ENCODE measurements at regions not wholly inside any gene's neighbourhood (a gene's known extent, or its start where the extent isn't known, plus 50 kb on each side); places are given as distances from the start of the nearest gene placed in this dataset.

- Histone ChIP-seq H3K4me2 (ENCODE audit: control insufficient read depth, extremely low read depth, insufficient read depth, low read depth, low read length) (no peak overlapping the region), H2AFZ (ENCODE audit: control insufficient read depth, low read length) (no peak overlapping the region), H3K4me1 (ENCODE audit: control insufficient read depth, extremely low read depth, insufficient read depth, low read length) (no peaks in the 10 kb centered on the region), H4K20me1 (ENCODE audit: control insufficient read depth, extremely low read depth, insufficient read depth, low read length) (no peaks in the 10 kb centered on the region), H3K9me3 (ENCODE audit: control insufficient read depth, low read depth, low read length) (no peaks in the 10 kb centered on the region), H3K4me3 (ENCODE audit: control insufficient read depth in 2 of 3, extremely low read depth in 1 of 3, insufficient read depth in 2 of 3, low read depth in 1 of 3, low read length in 3 of 3) (no peak overlapping the region), H3K27me3 (ENCODE audit: control insufficient read depth, extremely low read depth, insufficient read depth, low read length) (peaks cover 3% of the 10 kb centered on the region), H3K36me3 (ENCODE audit: control insufficient read depth in 2 of 2, extremely low read depth in 1 of 2, insufficient read depth in 2 of 2, low read length in 2 of 2) (no peaks in the 10 kb centered on the region), H3K79me2 (ENCODE audit: control insufficient read depth, insufficient read depth, low read length) (no peaks in the 10 kb centered on the region), H3K9me1 (ENCODE audit: control insufficient read depth, extremely low read depth, insufficient read depth, low read length) (no peaks in the 10 kb centered on the region), H3K9ac (ENCODE audit: control insufficient read depth, extremely low read depth, insufficient read depth, low read length) (no peak overlapping the region), H3K27ac (ENCODE audit: control insufficient read depth, insufficient read depth, low read length) (no peak overlapping the region)
- dilution Hi-C loops (cut with MboI; ENCODE audit: extremely low pct_ligation_motif_present, low sequenced_read_pairs), result no loop called here
- FAIRE-seq, result no peak
- no peak for TF ChIP-seq EZH2 (IDR thresholded peaks at IDR 0.05; ENCODE audit: low read length)
- peak in 2 of 3 experiments; percentile 30 to 74 for TF ChIP-seq CTCF (optimal IDR thresholded peaks at IDR 0.05 in 1 of 3, IDR thresholded peaks at IDR 0.05 in 1 of 3, conservative IDR thresholded peaks at IDR 0.05 in 1 of 3; ENCODE audit: extremely low read depth in 1 of 3, insufficient read depth in 2 of 3, low read length in 3 of 3)
- DNase-seq (ENCODE audit: low read depth, low spot score), result no peak
Measured at GRCh38 chr10:30751678-30752331, 122.3 kb upstream of the LYZL2 start.

GRCh38 chr10:30750971-30751677 lies 121.6 kb upstream of the LYZL2 start:
- no peak overlapping the region for H3K4me3 ChIP-seq (ENCODE audit: control insufficient read depth in 2 of 3, extremely low read depth in 1 of 3, insufficient read depth in 2 of 3, low read depth in 1 of 3, low read length in 3 of 3)
- H3K9ac ChIP-seq (ENCODE audit: control insufficient read depth, extremely low read depth, insufficient read depth, low read length), result no peak overlapping the region
- dilution Hi-C loops (cut with MboI; ENCODE audit: extremely low pct_ligation_motif_present, low sequenced_read_pairs), result no loop called here
- H3K36me3 ChIP-seq (ENCODE audit: control insufficient read depth in 2 of 2, extremely low read depth in 1 of 2, insufficient read depth in 2 of 2, low read length in 2 of 2), result no peaks in the 10 kb centered on the region
- TF ChIP-seq EZH2 (IDR thresholded peaks at IDR 0.05; ENCODE audit: low read length), result no peak
- no peak overlapping the region for H2AFZ ChIP-seq (ENCODE audit: control insufficient read depth, low read length)
- H3K9me3 ChIP-seq (ENCODE audit: control insufficient read depth, low read depth, low read length), result no peaks in the 10 kb centered on the region
- no peaks in the 10 kb centered on the region for H3K79me2 ChIP-seq (ENCODE audit: control insufficient read depth, insufficient read depth, low read length)
- H3K9me1 ChIP-seq (ENCODE audit: control insufficient read depth, extremely low read depth, insufficient read depth, low read length), result no peaks in the 10 kb centered on the region
- no peaks in the 10 kb centered on the region for H3K4me1 ChIP-seq (ENCODE audit: control insufficient read depth, extremely low read depth, insufficient read depth, low read length)
- no peak overlapping the region for H3K27ac ChIP-seq (ENCODE audit: control insufficient read depth, insufficient read depth, low read length)
- H3K4me2 ChIP-seq (ENCODE audit: control insufficient read depth, extremely low read depth, insufficient read depth, low read depth, low read length), result no peak overlapping the region
- FAIRE-seq (no peak), DNase-seq (ENCODE audit: low read depth, low spot score) (no peak)
- no peaks in the 10 kb centered on the region for H4K20me1 ChIP-seq (ENCODE audit: control insufficient read depth, extremely low read depth, insufficient read depth, low read length)
- peaks cover 3% of the 10 kb centered on the region for H3K27me3 ChIP-seq (ENCODE audit: control insufficient read depth, extremely low read depth, insufficient read depth, low read length)
